SK-N-DZ (cell line): ENCODE measurements at regions not wholly inside any gene's neighbourhood (a gene's known extent, or its start where the extent isn't known, plus 50 kb on each side); places are given as distances from the start of the nearest gene placed in this dataset.
A peak's percentile ranks its signal among the peaks of the same experiment; 100 is the strongest.

Source experiments
- DNase-seq: peaks from one replicate; pipeline ENCODE4 v3.0.0-alpha.2; 2015; ENCODE audit warnings: low spot score

- no peak for DNase-seq
Observed at GRCh38 chr21:41689289-41689583, 77.6 kb downstream of the RIPK4 start.

- DNase-seq = no peak
Observed at GRCh38 chr21:41687633-41688032, 79.2 kb downstream of the RIPK4 start.

- DNase-seq = no peak
Observed at GRCh38 chr21:41686664-41687063, 80.2 kb downstream of the RIPK4 start.

- DNase-seq = no peak
Observed at GRCh38 chr21:41685511-41686149, 81.2 kb downstream of the RIPK4 start.

GRCh38 chr21:41684381-41685245 is 82.2 kb downstream of the RIPK4 start:
- DNase-seq = no peak

- no peak for DNase-seq
Observed at GRCh38 chr21:41683815-41684214, 83.0 kb downstream of the RIPK4 start.

GRCh38 chr21:41682719-41683179 is 84.1 kb downstream of the RIPK4 start:
- DNase-seq = no peak

- DNase-seq = no peak
Observed at GRCh38 chr21:41681939-41682718, 84.7 kb downstream of the RIPK4 start.

GRCh38 chr21:41681348-41681801 is 85.5 kb downstream of the RIPK4 start:
- no peak for DNase-seq

- DNase-seq = no peak
Observed at GRCh38 chr21:41680444-41681347, 86.2 kb downstream of the RIPK4 start.

- peak; percentile 41 for DNase-seq
Observed at GRCh38 chr21:41678924-41679318, 87.9 kb downstream of the RIPK4 start.

GRCh38 chr21:41678016-41678923 is 88.6 kb downstream of the RIPK4 start:
- no peak for DNase-seq

GRCh38 chr21:41677671-41678015 is 89.2 kb downstream of the RIPK4 start:
- no peak for DNase-seq

GRCh38 chr21:41676198-41676597 is 90.7 kb downstream of the RIPK4 start:
- no peak for DNase-seq

- DNase-seq = no peak
Observed at GRCh38 chr21:41675574-41675973, 91.3 kb downstream of the RIPK4 start.

- DNase-seq = no peak
Observed at GRCh38 chr21:41674402-41674801, 92.5 kb downstream of the RIPK4 start.

- DNase-seq = no peak
Observed at GRCh38 chr21:41673596-41674335, 93.1 kb downstream of the RIPK4 start.

- DNase-seq = no peak
Observed at GRCh38 chr21:41673071-41673470, 93.8 kb downstream of the RIPK4 start.

GRCh38 chr21:41672543-41672915 is 94.3 kb downstream of the RIPK4 start:
- no peak for DNase-seq
